SK-N-SH treated with all-trans-retinoic acid at 6 μM for 48 hours (cell line): ENCODE measurements at regions not wholly inside any gene's neighbourhood (a gene's known extent, or its start where the extent isn't known, plus 50 kb on each side); places are given as distances from the start of the nearest gene placed in this dataset.
A peak's percentile ranks its signal among the peaks of the same experiment; 100 is the strongest.
"Not testable (repeated sequence)": the region's sequence is repeated elsewhere in the genome, so short reads cannot be mapped to it uniquely, and the experiment has no call there.

Experiments used
- ARNTL ChIP-seq: fragments of 450-650 bp; formaldehyde crosslinking; IDR thresholded peaks from 2 replicates; pipeline ENCODE4 v1.5.0; 2020; ENCODE audit warnings: low read depth, mild to moderate bottlenecking, moderate library complexity, borderline replicate concordance
- BACH2 ChIP-seq: fragments of 250-450 bp; sonication (Bioruptor Pico); IDR thresholded peaks from 2 replicates; pipeline ENCODE4 v1.9.0; 2021; ENCODE audit warnings: mild to moderate bottlenecking, borderline replicate concordance
- CSDC2 ChIP-seq: fragments of 250-450 bp; sonication (Bioruptor Pico); IDR thresholded peaks from 2 replicates; pipeline ENCODE4 v1.5.0; 2020; ENCODE audit warnings: mild to moderate bottlenecking, moderate library complexity
- OSR1 ChIP-seq: fragments of 250-450 bp; sonication (Bioruptor Pico); IDR thresholded peaks from 2 replicates; pipeline ENCODE4 v1.8.0; 2022; ENCODE audit warnings: moderate library complexity, mild to moderate bottlenecking, inconsistent platforms
- PPARA ChIP-seq: fragments of 250-450 bp; sonication (Bioruptor Pico); IDR thresholded peaks from 2 replicates; pipeline ENCODE4 v1.5.0; 2020; ENCODE audit warnings: mild to moderate bottlenecking, borderline replicate concordance
- RARB ChIP-seq: fragments of 250-450 bp; sonication (Bioruptor Pico); IDR thresholded peaks from 2 replicates; pipeline ENCODE4 v1.8.0; 2021; ENCODE audit warnings: mild to moderate bottlenecking, moderate library complexity
- TSHZ2 ChIP-seq: fragments of 250-450 bp; sonication (Bioruptor Pico); IDR thresholded peaks from 2 replicates; pipeline ENCODE4 v1.5.0; 2020; ENCODE audit warnings: mild to moderate bottlenecking, moderate library complexity
- ZFP30 ChIP-seq: fragments of 450-650 bp; formaldehyde crosslinking; IDR thresholded peaks from 2 replicates; pipeline ENCODE4 v1.5.0; 2022; ENCODE audit warnings: mild to moderate bottlenecking, moderate library complexity
- ZNF70 ChIP-seq: fragments of 450-650 bp; formaldehyde crosslinking; IDR thresholded peaks from 2 replicates; pipeline ENCODE4 v1.5.0; 2020; ENCODE audit warnings: mild to moderate bottlenecking, moderate library complexity
- ZNF8 ChIP-seq: fragments of 450-650 bp; formaldehyde crosslinking; IDR thresholded peaks from 2 replicates; pipeline ENCODE4 v1.5.0; 2020; ENCODE audit warnings: mild to moderate bottlenecking, moderate library complexity

GRCh38 chr17:71874773-71875172 lies 246.0 kb upstream of the SOX9 start:
- not testable (repeated sequence) for TF ChIP-seq OSR1; ARNTL (CRISPR knock-in tag); BACH2 (CRISPR knock-in tag); RARB (CRISPR knock-in tag); ZFP30 (CRISPR knock-in tag); PPARA; CSDC2 (CRISPR knock-in tag); ZNF70 (CRISPR knock-in tag); TSHZ2 (CRISPR knock-in tag)
- peak; percentile 76 for TF ChIP-seq ZNF8 (CRISPR knock-in tag)
